ENCODE measurements at regions not wholly inside any gene's neighbourhood (a gene's known extent, or its start where the extent isn't known, plus 50 kb on each side); places are given as distances from the start of the nearest gene placed in this dataset.

DNA sequence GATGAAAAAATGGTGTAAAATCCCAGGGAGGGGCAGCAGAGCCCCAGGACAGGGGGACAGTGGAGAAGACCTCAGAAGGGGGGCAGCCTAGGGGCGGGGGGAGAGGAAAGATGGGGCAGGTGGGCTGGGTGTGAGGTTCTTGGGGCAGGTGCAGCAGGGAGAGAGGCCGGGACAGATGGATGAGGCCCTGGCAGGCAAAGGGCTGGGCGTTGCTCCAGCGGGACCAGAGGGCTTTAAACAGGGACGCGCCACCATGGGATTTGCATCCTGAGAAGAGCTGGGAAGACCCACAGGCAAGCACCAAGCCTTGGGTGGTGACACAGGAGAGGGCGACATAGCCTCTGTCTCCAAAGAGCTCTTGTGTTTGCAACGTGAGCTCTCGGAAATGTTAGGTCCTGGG, 1342.8 kb downstream of the TBC1D22A start:
- no peak overlapping the region for H3K9ac ChIP-seq (ENCODE audit: low read length)
- no peak overlapping the region for H2AFZ ChIP-seq (ENCODE audit: insufficient read depth, low read depth, low read length, poor library complexity, severe bottlenecking)
- ChIA-PET POLR2A (no interaction called here), CTCF (no interaction called here)
- H3K9me3 ChIP-seq (ENCODE audit: control extremely low read depth in 1 of 3, control insufficient read depth in 2 of 3, insufficient read depth in 1 of 3, low read length in 2 of 3) = peaks cover 0 to 27% (median 9%) of the 10 kb centered on the region in 3 donors
- TF ChIP-seq, protein P1, sequence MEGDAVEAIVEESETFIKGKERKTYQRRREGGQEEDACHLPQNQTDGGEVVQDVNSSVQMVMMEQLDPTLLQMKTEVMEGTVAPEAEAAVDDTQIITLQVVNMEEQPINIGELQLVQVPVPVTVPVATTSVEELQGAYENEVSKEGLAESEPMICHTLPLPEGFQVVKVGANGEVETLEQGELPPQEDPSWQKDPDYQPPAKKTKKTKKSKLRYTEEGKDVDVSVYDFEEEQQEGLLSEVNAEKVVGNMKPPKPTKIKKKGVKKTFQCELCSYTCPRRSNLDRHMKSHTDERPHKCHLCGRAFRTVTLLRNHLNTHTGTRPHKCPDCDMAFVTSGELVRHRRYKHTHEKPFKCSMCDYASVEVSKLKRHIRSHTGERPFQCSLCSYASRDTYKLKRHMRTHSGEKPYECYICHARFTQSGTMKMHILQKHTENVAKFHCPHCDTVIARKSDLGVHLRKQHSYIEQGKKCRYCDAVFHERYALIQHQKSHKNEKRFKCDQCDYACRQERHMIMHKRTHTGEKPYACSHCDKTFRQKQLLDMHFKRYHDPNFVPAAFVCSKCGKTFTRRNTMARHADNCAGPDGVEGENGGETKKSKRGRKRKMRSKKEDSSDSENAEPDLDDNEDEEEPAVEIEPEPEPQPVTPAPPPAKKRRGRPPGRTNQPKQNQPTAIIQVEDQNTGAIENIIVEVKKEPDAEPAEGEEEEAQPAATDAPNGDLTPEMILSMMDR (IDR thresholded peaks at IDR 0.05) = no peak
- no peak for TF ChIP-seq EZH2 (IDR thresholded peaks at IDR 0.05; ENCODE audit: borderline replicate concordance, insufficient read depth, low read depth, low read length, poor library complexity, severe bottlenecking)
- Mint-ChIP-seq H3K4me3 (no peak overlapping the region), H3K9me3 (ENCODE audit: insufficient read depth) (peaks cover 3% of the 10 kb centered on the region), H3K27ac (no peak overlapping the region), H3K27me3 (peaks cover 3% of the 10 kb centered on the region), H3K4me1 (peaks cover 19% of the 10 kb centered on the region)
- DNase-seq (no peak), ATAC-seq (ENCODE audit: low read depth) (no peak)
- intact Hi-C loops (cut with micrococcal nuclease) = no loop called here
- 89% methylated on average over 6 of the region's 9 CpGs for WGBS (ENCODE audit: insufficient coverage)
- no peak overlapping the region for H3K27ac ChIP-seq (ENCODE audit: low read length in 2 of 2)
- no peaks in the 10 kb centered on the region for H3K79me2 ChIP-seq (ENCODE audit: control insufficient read depth, insufficient read depth, low read length)
- H3K36me3 ChIP-seq (replicated peaks in 1 of 2; ENCODE audit: control extremely low read depth in 1 of 2, control insufficient read depth in 1 of 2, extremely low read depth in 1 of 2, insufficient read depth in 2 of 2, low read length in 1 of 2) = no peaks in the 10 kb centered on the region
- H3K4me1 ChIP-seq (ENCODE audit: control insufficient read depth in 2 of 2, insufficient read depth in 2 of 2, low read length in 2 of 2) = peaks cover 12 to 19% of the 10 kb centered on the region in 2 donors
- H3K4me2 ChIP-seq (replicated peaks; ENCODE audit: low read depth, low read length, poor library complexity, severe bottlenecking) = no peak overlapping the region
- no peaks in the 10 kb centered on the region for H3K27me3 ChIP-seq (replicated peaks in 1 of 4; ENCODE audit: control extremely low read depth in 1 of 4, control insufficient read depth in 3 of 4, insufficient read depth in 4 of 4, low read length in 3 of 4)
- no peaks in the 10 kb centered on the region for H4K20me1 ChIP-seq (ENCODE audit: control insufficient read depth, insufficient read depth, low read length, poor library complexity, severe bottlenecking)
- H3K4me3 ChIP-seq (ENCODE audit: control extremely low read depth in 1 of 5, extremely low read depth in 1 of 5, insufficient read depth in 1 of 5, low read depth in 2 of 5, low read length in 4 of 5) = no peak overlapping the region

GRCh38 chr22:48104766-48105165, 1342.3 kb downstream of the TBC1D22A start:
- H3K4me2 ChIP-seq (replicated peaks; ENCODE audit: low read depth, low read length, poor library complexity, severe bottlenecking) = no peak overlapping the region
- no peak for ATAC-seq (ENCODE audit: low read depth)
- H3K9me3 ChIP-seq (ENCODE audit: control extremely low read depth in 1 of 3, control insufficient read depth in 2 of 3, insufficient read depth in 1 of 3, low read length in 2 of 3) = peaks cover 0 to 27% (median 9%) of the 10 kb centered on the region in 3 donors
- H3K4me3 ChIP-seq (ENCODE audit: control extremely low read depth in 1 of 5, extremely low read depth in 1 of 5, insufficient read depth in 1 of 5, low read depth in 2 of 5, low read length in 4 of 5) = no peak overlapping the region
- no peak overlapping the region for H2AFZ ChIP-seq (ENCODE audit: insufficient read depth, low read depth, low read length, poor library complexity, severe bottlenecking)
- H3K9me3 Mint-ChIP-seq (ENCODE audit: insufficient read depth) = peaks cover 3% of the 10 kb centered on the region
- H3K27me3 Mint-ChIP-seq = peaks cover 3% of the 10 kb centered on the region
- TF ChIP-seq, protein P1 (IDR thresholded peaks at IDR 0.05) = no peak
- TF ChIP-seq EZH2 (IDR thresholded peaks at IDR 0.05; ENCODE audit: borderline replicate concordance, insufficient read depth, low read depth, low read length, poor library complexity, severe bottlenecking) = no peak
- H3K4me1 Mint-ChIP-seq = peaks cover 24% of the 10 kb centered on the region
- H3K4me1 ChIP-seq (ENCODE audit: control insufficient read depth in 2 of 2, insufficient read depth in 2 of 2, low read length in 2 of 2) = peaks cover 17 to 24% of the 10 kb centered on the region in 2 donors
- no peaks in the 10 kb centered on the region for H4K20me1 ChIP-seq (ENCODE audit: control insufficient read depth, insufficient read depth, low read length, poor library complexity, severe bottlenecking)
- WGBS (ENCODE audit: insufficient coverage) = 91% methylated on average over 11 of the region's 15 CpGs
- H3K36me3 ChIP-seq (replicated peaks in 1 of 2; ENCODE audit: control extremely low read depth in 1 of 2, control insufficient read depth in 1 of 2, extremely low read depth in 1 of 2, insufficient read depth in 2 of 2, low read length in 1 of 2) = no peaks in the 10 kb centered on the region
- no peaks in the 10 kb centered on the region for H3K27me3 ChIP-seq (replicated peaks in 1 of 4; ENCODE audit: control extremely low read depth in 1 of 4, control insufficient read depth in 3 of 4, insufficient read depth in 4 of 4, low read length in 3 of 4)
- H3K9ac ChIP-seq (ENCODE audit: low read length) = no peak overlapping the region
- CTCF ChIA-PET = no interaction called here
- DNase-seq = no peak
- intact Hi-C loops (cut with micrococcal nuclease) = no loop called here
- H3K27ac Mint-ChIP-seq = no peak overlapping the region
- H3K4me3 Mint-ChIP-seq = no peak overlapping the region
- H3K79me2 ChIP-seq (ENCODE audit: control insufficient read depth, insufficient read depth, low read length) = no peaks in the 10 kb centered on the region
- POLR2A ChIA-PET = no interaction called here
- no peak overlapping the region for H3K27ac ChIP-seq (ENCODE audit: low read length in 2 of 2)
